Fibroblast of lung (primary cell): ENCODE measurements at regions not wholly inside any gene's neighbourhood (a gene's known extent, or its start where the extent isn't known, plus 50 kb on each side); places are given as distances from the start of the nearest gene placed in this dataset.

Experiments
- EZH2 ChIP-seq: IDR thresholded peaks from 2 replicates; pipeline ENCODE4 v1.5.1; 2012; ENCODE audit warnings: low read length, control low read depth, mild to moderate bottlenecking; ENCODE audit errors: missing control alignments
- TF ChIP-seq, protein P1 (sequence below), 2 donors: IDR thresholded peaks in 1 of 2; conservative IDR thresholded peaks in 1 of 2; 1 replicate in 1 of 2; 2 replicates in 1 of 2; pipeline ENCODE4 v1.5.1; 2011 to 2012; ENCODE audit warnings: low read length in 2 of 2, control low read depth in 1 of 2, inconsistent platforms in 1 of 2, low read depth in 1 of 2, mild to moderate bottlenecking in 1 of 2

DNA sequence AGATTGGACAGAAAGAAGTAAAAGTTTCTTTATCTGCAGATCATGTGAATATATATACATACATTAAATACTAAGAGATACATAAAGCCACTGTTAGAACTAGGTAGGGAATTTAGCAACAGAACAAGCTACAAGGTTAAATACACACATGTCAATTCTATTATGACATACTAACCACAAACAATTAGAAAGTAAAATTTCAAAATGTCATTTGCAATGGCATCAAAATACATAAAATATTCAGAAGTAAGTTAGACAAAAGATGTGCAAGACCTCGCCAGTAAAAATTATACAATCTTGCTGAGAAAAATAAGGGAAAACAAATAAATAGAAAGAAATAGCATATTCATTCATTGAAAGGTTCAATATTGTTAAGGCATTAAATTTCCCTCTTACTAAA is 200.0 kb upstream of the HES1 start:
- TF ChIP-seq, protein P1, sequence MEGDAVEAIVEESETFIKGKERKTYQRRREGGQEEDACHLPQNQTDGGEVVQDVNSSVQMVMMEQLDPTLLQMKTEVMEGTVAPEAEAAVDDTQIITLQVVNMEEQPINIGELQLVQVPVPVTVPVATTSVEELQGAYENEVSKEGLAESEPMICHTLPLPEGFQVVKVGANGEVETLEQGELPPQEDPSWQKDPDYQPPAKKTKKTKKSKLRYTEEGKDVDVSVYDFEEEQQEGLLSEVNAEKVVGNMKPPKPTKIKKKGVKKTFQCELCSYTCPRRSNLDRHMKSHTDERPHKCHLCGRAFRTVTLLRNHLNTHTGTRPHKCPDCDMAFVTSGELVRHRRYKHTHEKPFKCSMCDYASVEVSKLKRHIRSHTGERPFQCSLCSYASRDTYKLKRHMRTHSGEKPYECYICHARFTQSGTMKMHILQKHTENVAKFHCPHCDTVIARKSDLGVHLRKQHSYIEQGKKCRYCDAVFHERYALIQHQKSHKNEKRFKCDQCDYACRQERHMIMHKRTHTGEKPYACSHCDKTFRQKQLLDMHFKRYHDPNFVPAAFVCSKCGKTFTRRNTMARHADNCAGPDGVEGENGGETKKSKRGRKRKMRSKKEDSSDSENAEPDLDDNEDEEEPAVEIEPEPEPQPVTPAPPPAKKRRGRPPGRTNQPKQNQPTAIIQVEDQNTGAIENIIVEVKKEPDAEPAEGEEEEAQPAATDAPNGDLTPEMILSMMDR (conservative IDR thresholded peaks at IDR 0.05 in 1 of 2, IDR thresholded peaks at IDR 0.05 in 1 of 2; ENCODE audit: low read depth in 1 of 2, low read length in 2 of 2), result no peak
- no peak for TF ChIP-seq EZH2
